Omental fat pad (tissue), 3 donors: ENCODE measurements at regions not wholly inside any gene's neighbourhood (a gene's known extent, or its start where the extent isn't known, plus 50 kb on each side); places are given as distances from the start of the nearest gene placed in this dataset.

Experiments used
- ATAC-seq: fragments of 150-250 bp; one replicate; pipeline ENCODE4 v1.9.1; 2016; ENCODE audit warnings: mild to moderate bottlenecking, moderate library complexity; ENCODE audit not compliant: low FRiP score
- DNase-seq: peaks from one replicate; pipeline ENCODE4 v3.0.0-alpha.2; 2019; ENCODE audit warnings: low spot score
- TF ChIP-seq, protein P1 (sequence below), 3 donors: fragments of 450-650 bp; IDR thresholded peaks; one replicate each; pipeline ENCODE4 v1.5.1; 2016 to 2017; ENCODE audit warnings: antibody characterized with exemption in 3 of 3, mild to moderate bottlenecking in 3 of 3, moderate library complexity in 2 of 3

- TF ChIP-seq, protein P1, sequence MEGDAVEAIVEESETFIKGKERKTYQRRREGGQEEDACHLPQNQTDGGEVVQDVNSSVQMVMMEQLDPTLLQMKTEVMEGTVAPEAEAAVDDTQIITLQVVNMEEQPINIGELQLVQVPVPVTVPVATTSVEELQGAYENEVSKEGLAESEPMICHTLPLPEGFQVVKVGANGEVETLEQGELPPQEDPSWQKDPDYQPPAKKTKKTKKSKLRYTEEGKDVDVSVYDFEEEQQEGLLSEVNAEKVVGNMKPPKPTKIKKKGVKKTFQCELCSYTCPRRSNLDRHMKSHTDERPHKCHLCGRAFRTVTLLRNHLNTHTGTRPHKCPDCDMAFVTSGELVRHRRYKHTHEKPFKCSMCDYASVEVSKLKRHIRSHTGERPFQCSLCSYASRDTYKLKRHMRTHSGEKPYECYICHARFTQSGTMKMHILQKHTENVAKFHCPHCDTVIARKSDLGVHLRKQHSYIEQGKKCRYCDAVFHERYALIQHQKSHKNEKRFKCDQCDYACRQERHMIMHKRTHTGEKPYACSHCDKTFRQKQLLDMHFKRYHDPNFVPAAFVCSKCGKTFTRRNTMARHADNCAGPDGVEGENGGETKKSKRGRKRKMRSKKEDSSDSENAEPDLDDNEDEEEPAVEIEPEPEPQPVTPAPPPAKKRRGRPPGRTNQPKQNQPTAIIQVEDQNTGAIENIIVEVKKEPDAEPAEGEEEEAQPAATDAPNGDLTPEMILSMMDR (IDR thresholded peaks at IDR 0.05), result no peak
- ATAC-seq (no peak), DNase-seq (no peak)
Measured at GRCh38 chr14:87696485-87696884, 296.5 kb downstream of the GALC start.

DNA sequence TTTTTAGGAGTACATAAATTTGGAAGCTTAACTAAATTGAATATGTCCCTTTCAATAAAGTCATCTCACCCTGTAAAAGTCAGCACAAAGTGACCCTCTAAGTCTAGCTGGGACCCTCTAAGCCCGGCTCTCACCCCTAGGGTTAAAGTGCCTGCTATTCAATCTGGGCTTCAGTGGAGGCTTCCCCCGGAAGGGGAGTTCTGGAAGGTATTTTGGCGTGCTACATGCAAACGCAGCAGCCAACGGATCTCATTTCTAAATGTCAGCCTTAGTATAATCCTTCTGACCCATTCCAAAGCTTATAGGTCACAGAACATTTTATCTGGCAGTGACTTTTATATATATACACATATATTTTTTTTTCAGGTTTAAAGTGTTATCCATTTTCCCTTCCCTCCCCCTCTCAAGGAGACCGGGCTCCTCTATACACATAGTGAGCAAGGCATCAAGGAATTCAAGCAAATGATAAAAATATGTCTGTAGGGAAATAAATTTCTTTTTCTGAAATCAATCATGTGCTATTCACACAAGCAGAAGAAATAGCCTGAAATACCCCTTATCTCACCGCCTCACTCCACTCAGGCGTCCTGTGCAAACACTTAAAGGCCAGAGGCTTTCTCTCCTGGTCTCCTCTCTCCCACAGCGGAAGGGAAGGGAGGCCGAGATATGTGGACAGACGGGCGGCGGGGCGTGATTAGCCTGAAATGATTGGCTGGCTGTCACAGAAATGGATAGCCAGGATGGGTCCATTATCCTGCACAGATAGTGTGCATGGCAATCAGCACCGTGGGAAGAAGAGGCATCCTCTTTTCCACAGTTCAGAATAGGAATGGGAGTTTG, 301.7 kb downstream of the GALC start:
- no peak for DNase-seq
- TF ChIP-seq, protein P1 (IDR thresholded peaks at IDR 0.05), result no peak
- ATAC-seq, result peak; percentile 73

DNA sequence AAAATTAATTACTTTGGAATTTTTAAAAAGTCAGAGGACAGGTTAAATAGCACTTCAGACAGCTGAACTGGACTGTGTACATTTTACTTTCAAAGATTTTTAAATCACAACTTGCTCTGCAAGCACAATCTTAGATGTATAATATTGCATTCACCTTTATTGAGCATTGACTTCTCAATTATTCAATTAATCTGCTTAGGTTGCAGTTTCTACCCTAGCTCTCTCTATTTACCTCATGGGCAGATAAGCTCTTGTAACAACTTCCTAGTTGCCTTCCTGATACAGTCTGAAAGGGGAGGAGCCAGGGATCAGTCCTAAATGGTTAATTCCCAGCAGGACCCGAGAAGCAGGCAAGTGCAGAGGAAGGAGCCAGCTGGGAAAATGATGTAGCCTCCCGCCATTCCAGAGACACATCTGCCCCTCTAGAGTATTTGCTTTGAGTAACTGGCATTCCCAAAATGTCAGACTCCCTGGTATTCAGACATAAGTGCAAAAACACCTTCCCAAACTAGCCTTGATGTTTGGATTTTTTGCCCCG, 302.8 kb downstream of the GALC start:
- DNase-seq (no peak), ATAC-seq (no peak)
- TF ChIP-seq, protein P1 (IDR thresholded peaks at IDR 0.05), result no peak

DNA sequence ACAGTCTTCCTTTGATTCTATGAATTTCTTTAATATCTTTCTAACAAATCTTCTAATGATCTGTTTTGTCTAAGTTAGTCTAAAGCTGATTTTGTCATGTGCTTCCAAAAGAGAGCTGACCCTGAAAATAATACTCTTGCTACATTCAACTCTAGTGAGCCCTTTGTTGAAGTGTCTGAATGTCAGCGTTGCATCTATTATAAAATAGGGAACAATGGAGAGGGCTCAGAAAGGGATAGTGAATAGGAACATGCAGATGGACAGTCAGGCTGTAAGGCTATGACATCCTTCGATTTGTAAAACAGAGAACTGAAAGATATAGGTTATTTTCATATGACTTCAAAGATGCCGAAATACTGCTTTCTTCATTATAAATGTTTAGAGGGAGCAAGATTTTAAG, 304.5 kb downstream of the GALC start:
- DNase-seq (no peak), ATAC-seq (no peak)
- TF ChIP-seq, protein P1 (IDR thresholded peaks at IDR 0.05), result no peak

DNA sequence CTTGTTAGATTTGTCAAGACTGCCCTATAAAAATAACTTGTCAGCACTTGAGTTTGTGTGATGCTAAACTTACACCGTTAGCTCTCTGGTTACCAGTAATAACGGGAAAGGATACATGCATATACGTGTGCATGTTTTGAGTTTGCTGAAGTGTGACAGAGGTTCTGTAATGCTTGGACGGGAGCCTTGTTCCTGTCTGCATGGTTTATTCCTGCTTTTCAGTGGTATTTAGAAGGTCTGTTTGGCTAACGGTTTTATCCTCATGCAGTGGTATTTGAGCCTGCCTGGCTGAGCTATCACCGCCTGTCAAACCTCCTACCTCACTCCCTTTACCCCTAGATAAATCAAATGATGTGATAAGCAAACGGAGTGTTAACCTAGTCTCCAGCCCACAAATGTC, 305.6 kb downstream of the GALC start:
- TF ChIP-seq, protein P1 (IDR thresholded peaks at IDR 0.05), result no peak
- no peak for DNase-seq
- ATAC-seq, result peak; percentile 26

- DNase-seq (no peak), ATAC-seq (no peak)
- TF ChIP-seq, protein P1 (IDR thresholded peaks at IDR 0.05), result no peak
Measured at GRCh38 chr14:87686746-87687145, 306.2 kb downstream of the GALC start.

DNA sequence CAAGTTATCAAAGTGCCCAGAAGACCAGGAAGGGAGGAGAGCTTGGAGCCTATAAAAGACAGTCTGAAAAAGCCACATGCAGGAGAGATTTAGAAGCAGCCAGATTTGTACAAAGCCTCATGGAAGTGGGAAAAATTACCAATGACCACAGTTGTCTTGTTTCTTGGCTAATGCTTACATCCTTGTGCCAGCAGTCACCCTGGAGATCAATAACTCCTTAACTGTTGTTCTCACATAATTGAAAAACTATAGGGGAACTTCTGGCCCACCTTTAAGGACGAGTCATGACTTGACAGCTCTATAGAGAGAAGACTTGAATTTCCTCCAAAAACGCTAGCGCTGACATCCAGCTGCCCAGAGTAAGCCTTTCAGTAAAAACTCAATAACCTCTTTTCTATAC, 313.1 kb downstream of the GALC start:
- TF ChIP-seq, protein P1 (IDR thresholded peaks at IDR 0.05), result no peak
- ATAC-seq (no peak), DNase-seq (no peak)
